OCI-LY7 (cell line): ENCODE measurements at regions not wholly inside any gene's neighbourhood (a gene's known extent, or its start where the extent isn't known, plus 50 kb on each side); places are given as distances from the start of the nearest gene placed in this dataset.
"Not testable (repeated sequence)": the region's sequence is repeated elsewhere in the genome, so short reads cannot be mapped to it uniquely, and the experiment has no call there.

Experiments
- BruUV-seq: library from RNA; stranded (reverse); fragments of 400-500 nt; replicated peaks from 2 replicates; lab custom pipeline; 2021; lab: Mats Ljungman, UMichigan
- CTCF ChIA-PET: fragments of 300-600 bp; sonication (Branson Sonifier 250); formaldehyde crosslinking; loops from one replicate; lab custom pipeline; 2022; ENCODE audit warnings: antibody characterized with exemption; ENCODE audit not compliant: unreplicated experiment; lab: Charles Lee
- POLR2A ChIA-PET: fragments of 300-600 bp; sonication (Branson Sonifier 250); formaldehyde crosslinking; loops from one replicate; lab custom pipeline; 2022; ENCODE audit warnings: antibody characterized with exemption; lab: Charles Lee
- DNase-seq: peaks from one replicate; pipeline ENCODE4 v3.0.0-alpha.2; 2015; ENCODE audit warnings: low spot score
- H2AFZ ChIP-seq: fragments of 200-600 bp; sonication (generic), shearing (Covaris generic); 2 replicates; pipeline ENCODE4 v1.6.1; 2014; ENCODE audit warnings: mild to moderate bottlenecking, antibody characterized with exemption, low read length, moderate library complexity
- H3K27ac ChIP-seq: fragments of 200-600 bp; sonication (generic); 2 replicates; pipeline ENCODE4 v1.5.1; 2014; ENCODE audit warnings: mixed run types, low read depth, mild to moderate bottlenecking, moderate library complexity, low read length, inconsistent platforms; ENCODE audit not compliant: poor library complexity, severe bottlenecking
- H3K36me3 ChIP-seq: fragments of 200-600 bp; sonication (generic); 2 replicates; pipeline ENCODE4 v1.6.1; 2014; ENCODE audit warnings: mild to moderate bottlenecking, antibody characterized with exemption, low read length, moderate library complexity, mixed read lengths; ENCODE audit not compliant: insufficient read depth
- H3K4me1 ChIP-seq: fragments of 200-600 bp; sonication (generic); 2 replicates; pipeline ENCODE4 v1.5.1; 2014; ENCODE audit warnings: mild to moderate bottlenecking, low read length; ENCODE audit not compliant: insufficient read depth, poor library complexity, severe bottlenecking
- H3K4me2 ChIP-seq: fragments of 200-600 bp; sonication (generic); 2 replicates; pipeline ENCODE4 v1.6.1; 2014; ENCODE audit warnings: mild to moderate bottlenecking, low read length
- H3K4me3 ChIP-seq: fragments of 200-600 bp; sonication (generic); 2 replicates; pipeline ENCODE4 v1.5.1; 2014; ENCODE audit warnings: mild to moderate bottlenecking, low read depth, low read length; ENCODE audit not compliant: poor library complexity, severe bottlenecking
- H3K79me2 ChIP-seq: fragments of 200-600 bp; sonication (generic); 2 replicates; pipeline ENCODE4 v1.6.1; 2016; ENCODE audit warnings: low read depth, mild to moderate bottlenecking, low read length, moderate library complexity, mixed read lengths; ENCODE audit not compliant: insufficient read depth
- H3K9me2 ChIP-seq: fragments of 200-600 bp; sonication (generic); 2 replicates; pipeline ENCODE4 v1.6.1; 2016; ENCODE audit warnings: mild to moderate bottlenecking, low read length, mixed read lengths; ENCODE audit not compliant: insufficient read depth
- H3K9me3 ChIP-seq: fragments of 200-600 bp; sonication (generic); 2 replicates; pipeline ENCODE4 v1.6.1; 2014; ENCODE audit warnings: mild to moderate bottlenecking, mixed run types, low read length, mixed read lengths
- H4K20me1 ChIP-seq: fragments of 200-600 bp; sonication (generic); 2 replicates; pipeline ENCODE4 v1.6.1; 2014; ENCODE audit warnings: mild to moderate bottlenecking, antibody characterized with exemption, low read length, moderate library complexity, mixed read lengths; ENCODE audit not compliant: insufficient read depth
- EZH2phosphoT487 ChIP-seq: fragments of 200-600 bp; sonication (generic); IDR thresholded peaks from 2 replicates; pipeline ENCODE4 v1.6.1; 2018; ENCODE audit warnings: low read depth, borderline replicate concordance, mild to moderate bottlenecking, mixed run types, antibody characterized with exemption, low read length, moderate library complexity, mixed read lengths
- intact Hi-C: fragments of 100-400 bp; cut with micrococcal nuclease; formaldehyde crosslinking; loops from one replicate; pipeline ENCODE4 v1.10.0; 2022; ENCODE audit not compliant: unreplicated experiment
- TF ChIP-seq, protein P1 (sequence below): fragments of 200-600 bp; sonication (generic); conservative IDR thresholded peaks from 2 replicates; pipeline ENCODE4 v1.5.1; 2014; ENCODE audit warnings: mild to moderate bottlenecking, antibody characterized with exemption, low read length, moderate library complexity, mixed read lengths

DNA sequence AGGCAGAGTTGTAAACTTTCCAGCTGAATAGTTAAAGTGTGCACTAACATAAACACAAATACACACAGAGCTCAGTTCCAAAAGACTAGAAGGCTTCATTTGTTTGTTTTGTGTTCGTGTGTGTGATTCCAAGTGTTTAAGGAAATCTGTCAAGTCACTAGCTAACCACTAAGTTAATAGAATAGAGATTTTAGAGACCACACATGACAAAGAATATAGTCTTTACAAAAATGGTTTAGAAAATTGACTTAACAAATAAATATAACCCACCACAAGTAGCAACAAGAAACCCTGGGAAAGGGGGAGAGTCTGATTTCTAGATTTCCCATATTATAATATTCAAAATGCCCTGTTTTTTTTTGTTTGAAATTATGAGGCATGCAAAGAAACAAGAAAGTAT, 209.4 kb downstream of the FZD1 start:
- Histone ChIP-seq H2AFZ (no peak overlapping the region), H3K9me3 (no peaks in the 10 kb centered on the region; the same call in 1 of the 2 replicates), H3K9me2 (no peaks in the 10 kb centered on the region), H3K27ac (no peak overlapping the region), H3K4me2 (no peak overlapping the region), H3K36me3 (no peaks in the 10 kb centered on the region), H3K79me2 (no peaks in the 10 kb centered on the region), H3K4me3 (no peak overlapping the region), H4K20me1 (no peaks in the 10 kb centered on the region), H3K4me1 (no peaks in the 10 kb centered on the region)
- TF ChIP-seq, protein P1, sequence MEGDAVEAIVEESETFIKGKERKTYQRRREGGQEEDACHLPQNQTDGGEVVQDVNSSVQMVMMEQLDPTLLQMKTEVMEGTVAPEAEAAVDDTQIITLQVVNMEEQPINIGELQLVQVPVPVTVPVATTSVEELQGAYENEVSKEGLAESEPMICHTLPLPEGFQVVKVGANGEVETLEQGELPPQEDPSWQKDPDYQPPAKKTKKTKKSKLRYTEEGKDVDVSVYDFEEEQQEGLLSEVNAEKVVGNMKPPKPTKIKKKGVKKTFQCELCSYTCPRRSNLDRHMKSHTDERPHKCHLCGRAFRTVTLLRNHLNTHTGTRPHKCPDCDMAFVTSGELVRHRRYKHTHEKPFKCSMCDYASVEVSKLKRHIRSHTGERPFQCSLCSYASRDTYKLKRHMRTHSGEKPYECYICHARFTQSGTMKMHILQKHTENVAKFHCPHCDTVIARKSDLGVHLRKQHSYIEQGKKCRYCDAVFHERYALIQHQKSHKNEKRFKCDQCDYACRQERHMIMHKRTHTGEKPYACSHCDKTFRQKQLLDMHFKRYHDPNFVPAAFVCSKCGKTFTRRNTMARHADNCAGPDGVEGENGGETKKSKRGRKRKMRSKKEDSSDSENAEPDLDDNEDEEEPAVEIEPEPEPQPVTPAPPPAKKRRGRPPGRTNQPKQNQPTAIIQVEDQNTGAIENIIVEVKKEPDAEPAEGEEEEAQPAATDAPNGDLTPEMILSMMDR: no peak
- intact Hi-C loops: loop anchor here (5.0 kb wide), 1 partner anchor 49 kb away; no protein-coding TSS in a partner anchor
- BruUV-seq: no TSS peak
- DNase-seq: no peak
- ChIA-PET POLR2A (interaction anchor here (0.6 to 1.1 kb wide), 2 partner anchors 11 to 204 kb away, joined by 3 read pairs; no protein-coding TSS in a partner anchor), CTCF (no interaction called here)

DNA sequence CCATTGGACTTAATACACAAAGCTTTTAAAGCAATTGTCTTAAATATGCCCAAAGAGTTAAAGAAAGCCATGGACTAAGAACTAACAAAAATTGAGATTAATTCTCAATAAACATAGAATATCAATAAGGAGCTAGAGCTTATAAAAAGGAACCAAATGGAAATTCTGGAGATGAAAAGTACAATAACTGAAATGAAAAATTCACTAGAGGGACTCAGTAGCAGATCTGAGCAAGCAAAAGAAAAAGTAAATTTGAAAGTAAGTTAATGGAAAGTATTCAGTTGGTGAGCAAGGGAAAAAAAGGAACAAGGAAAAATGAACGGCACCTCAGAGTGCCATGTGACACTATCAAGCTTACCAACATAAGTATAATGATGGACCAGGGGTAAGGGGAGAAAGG, 209.8 kb downstream of the FZD1 start:
- DNase-seq: no peak
- no peak overlapping the region for H2AFZ ChIP-seq
- H3K9me3 ChIP-seq: no peaks in the 10 kb centered on the region; the same call in 1 of the 2 replicates
- no peaks in the 10 kb centered on the region for H3K36me3 ChIP-seq
- H3K4me2 ChIP-seq: no peak overlapping the region
- H3K4me3 ChIP-seq: no peak overlapping the region
- no TSS peak for BruUV-seq
- H3K27ac ChIP-seq: no peak overlapping the region
- ChIA-PET CTCF (no interaction called here), POLR2A (interaction anchor here (1.1 to 1.6 kb wide), 2 partner anchors 12 to 17 kb away, joined by 3 to 4 read pairs; no protein-coding TSS in a partner anchor)
- H3K9me2 ChIP-seq: no peaks in the 10 kb centered on the region
- TF ChIP-seq, protein P1: no peak
- no peak for TF ChIP-seq EZH2phosphoT487
- H3K4me1 ChIP-seq: no peaks in the 10 kb centered on the region
- intact Hi-C loops: loop anchor here (5.0 kb wide), 1 partner anchor 48 kb away; no protein-coding TSS in a partner anchor
- H3K79me2 ChIP-seq: no peaks in the 10 kb centered on the region
- H4K20me1 ChIP-seq: no peaks in the 10 kb centered on the region

DNA sequence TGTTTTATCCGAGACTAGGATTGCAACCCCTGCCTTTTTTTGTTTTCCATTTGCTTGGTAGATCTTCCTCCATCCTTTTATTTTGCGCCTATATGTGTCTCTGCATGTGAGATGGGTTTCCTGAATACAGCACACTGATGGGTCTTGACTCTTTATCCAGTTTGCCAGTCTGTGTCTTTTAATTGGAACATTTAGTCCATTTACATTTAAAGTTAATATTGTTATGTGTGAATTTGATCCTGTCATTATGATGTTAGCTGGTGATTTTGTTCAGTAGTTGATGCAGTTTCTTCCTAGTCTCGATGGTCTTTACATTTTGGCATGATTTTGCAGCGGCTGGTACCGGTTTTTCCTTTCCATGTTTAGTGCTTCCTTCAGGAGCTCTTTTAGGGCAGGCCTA, 216.2 kb downstream of the FZD1 start:
- H4K20me1 ChIP-seq, H3K4me1 ChIP-seq, H3K27ac ChIP-seq, H3K79me2 ChIP-seq, BruUV-seq, DNase-seq, H3K36me3 ChIP-seq, H3K4me3 ChIP-seq, H2AFZ ChIP-seq, intact Hi-C loops, H3K9me3 ChIP-seq, POLR2A ChIA-PET, H3K9me2 ChIP-seq, CTCF ChIA-PET, H3K4me2 ChIP-seq: not testable (repeated sequence)
